Spleen (tissue), 7 donors: ENCODE measurements at regions not wholly inside any gene's neighbourhood (a gene's known extent, or its start where the extent isn't known, plus 50 kb on each side); places are given as distances from the start of the nearest gene placed in this dataset.

ENCODE experiments used
- CTCF ChIP-seq, 11 experiments: fragments of 200-600 bp in 7 of 11; fragments of 450-650 bp in 4 of 11; sonication (generic) in 4 of 11; IDR thresholded peaks in 8 of 11; conservative IDR thresholded peaks in 3 of 11; 1 replicate in 7 of 11; 2 replicates in 4 of 11; pipeline versions ENCODE4 v1.4.0 to v1.8.0; 2016 to 2021; ENCODE audit warnings: antibody characterized with exemption in 11 of 11, inconsistent platforms in 4 of 11, mild to moderate bottlenecking in 1 of 11
- POLR2A ChIP-seq, 3 donors: fragments of 450-650 bp; IDR thresholded peaks; one replicate each; pipeline ENCODE4 v1.5.1; 2017; ENCODE audit warnings: antibody characterized with exemption in 3 of 3, mild to moderate bottlenecking in 1 of 3
- donor health status: DM: no; HTN: no; CAD: no; lungs with moderate emphysema.
- donor health status: DM: no; HTN: no; CAD: no.
- donor health status: DM: no; HTN: no; CAD: no.

GRCh38 chr18:69216321-69216720 is 184.4 kb upstream of the DOK6 start:
- TF ChIP-seq CTCF (IDR thresholded peaks at IDR 0.05 in 8 of 11, conservative IDR thresholded peaks at IDR 0.05 in 3 of 11) (no peak), POLR2A (IDR thresholded peaks at IDR 0.05) (no peak)
